Endothelial cell of umbilical vein (primary cell): ENCODE measurements at regions not wholly inside any gene's neighbourhood (a gene's known extent, or its start where the extent isn't known, plus 50 kb on each side); places are given as distances from the start of the nearest gene placed in this dataset.
A peak's percentile ranks its signal among the peaks of the same experiment; 100 is the strongest.

Source experiments
- BruUV-seq: library from RNA; stranded (reverse); fragments of 400-500 nt; replicated peaks from 2 replicates; lab custom pipeline; 2021; lab: Mats Ljungman, UMichigan
- CTCF ChIA-PET: fragments of 300-600, 350-600 bp; sonication (Branson Sonifier 250); formaldehyde crosslinking; loops from one replicate; lab custom pipeline; 2021; ENCODE audit warnings: antibody characterized with exemption, inconsistent platforms; lab: Charles Lee
- POLR2A ChIA-PET: fragments of 300-600, 350-600 bp; sonication (Branson Sonifier 250); formaldehyde crosslinking; loops from one replicate; lab custom pipeline; 2021; ENCODE audit warnings: antibody characterized with exemption, inconsistent platforms; lab: Charles Lee
- DNase-seq: peaks from one replicate; pipeline ENCODE4 v3.0.0-alpha.2; 2011; ENCODE audit warnings: low read depth, low spot score
- FAIRE-seq: peaks from 2 replicates; lab custom pipeline; 2011; peaks lifted over from hg19 to GRCh38; lab: Jason Lieb, UNC
- H2AFZ ChIP-seq: 2 replicates; pipeline ENCODE4 v1.6.0; 2012; ENCODE audit warnings: low read depth, low read length, control low read depth, inconsistent platforms
- H3K27ac ChIP-seq: 2 replicates; pipeline ENCODE4 v1.5.1; 2011; ENCODE audit warnings: low read depth, mild to moderate bottlenecking, control low read depth, low read length, moderate library complexity; ENCODE audit not compliant: insufficient read depth
- H3K27me3 ChIP-seq, 2 experiments: 2 replicates each; pipeline versions ENCODE4 v1.6.0 to v1.6.1; 2011; ENCODE audit warnings: low read length in 2 of 2, mixed read lengths in 1 of 2; ENCODE audit not compliant: control insufficient read depth in 2 of 2, insufficient read depth in 2 of 2
- H3K36me3 ChIP-seq, 2 experiments: 2 replicates in 1 of 2; 3 replicates in 1 of 2; pipeline ENCODE4 v1.5.1; 2011; ENCODE audit warnings: low read length in 2 of 2, mild to moderate bottlenecking in 1 of 2, moderate library complexity in 1 of 2; ENCODE audit not compliant: control insufficient read depth in 2 of 2, insufficient read depth in 2 of 2; ENCODE audit errors: extremely low read depth in 1 of 2
- H3K4me1 ChIP-seq: 3 replicates; pipeline ENCODE4 v1.5.1; 2011; ENCODE audit warnings: mild to moderate bottlenecking, low read length; ENCODE audit not compliant: control insufficient read depth, insufficient read depth; ENCODE audit errors: extremely low read depth
- H3K4me2 ChIP-seq: 2 replicates; pipeline ENCODE4 v1.6.1; 2011; ENCODE audit warnings: low read length, control low read depth, mixed read lengths; ENCODE audit not compliant: insufficient read depth
- H3K4me3 ChIP-seq, 3 experiments: fragments of 200-600 bp in 1 of 3; sonication (generic), shearing (Covaris generic) in 1 of 3; replicated peaks in 1 of 3; 2 replicates each; pipeline ENCODE4 v1.5.1; 2011 to 2016; ENCODE audit warnings: control low read depth in 3 of 3, low read length in 3 of 3, mild to moderate bottlenecking in 2 of 3, inconsistent platforms in 1 of 3, low read depth in 1 of 3, moderate library complexity in 1 of 3; ENCODE audit not compliant: insufficient read depth in 1 of 3
- H3K79me2 ChIP-seq: 2 replicates; pipeline ENCODE4 v1.6.0; 2012; ENCODE audit warnings: low read length, inconsistent platforms; ENCODE audit not compliant: control insufficient read depth, insufficient read depth
- H3K9ac ChIP-seq: replicated peaks from 2 replicates; pipeline ENCODE3; 2011; ENCODE audit warnings: low read length, control low read depth; ENCODE audit not compliant: insufficient read depth; ENCODE audit errors: extremely low read depth
- H3K9me1 ChIP-seq: replicated peaks from 3 replicates; pipeline ENCODE4 v1.6.0; 2011; ENCODE audit warnings: mild to moderate bottlenecking, low read length; ENCODE audit not compliant: control insufficient read depth, insufficient read depth; ENCODE audit errors: extremely low read depth
- H3K9me3 ChIP-seq: replicated peaks from 2 replicates; pipeline ENCODE4 v1.5.1; 2012; ENCODE audit warnings: low read length, inconsistent platforms; ENCODE audit not compliant: control insufficient read depth, insufficient read depth
- H4K20me1 ChIP-seq: replicated peaks from 2 replicates; pipeline ENCODE3; 2011; ENCODE audit warnings: mild to moderate bottlenecking, low read length; ENCODE audit not compliant: control insufficient read depth, insufficient read depth; ENCODE audit errors: extremely low read depth
- EZH2 ChIP-seq: IDR thresholded peaks from 2 replicates; pipeline ENCODE4 v1.6.1; 2012; ENCODE audit warnings: borderline replicate concordance, low read depth, mild to moderate bottlenecking, moderate library complexity, low read length, inconsistent platforms; ENCODE audit not compliant: severe bottlenecking
- FOS ChIP-seq: IDR thresholded peaks from 2 replicates; pipeline ENCODE4 v1.6.1; 2011; ENCODE audit warnings: mild to moderate bottlenecking, low read length, moderate library complexity, borderline replicate concordance; ENCODE audit not compliant: insufficient read depth
- GATA2 ChIP-seq: IDR thresholded peaks from 2 replicates; pipeline ENCODE4 v1.7.0; 2011; ENCODE audit warnings: low read depth, mild to moderate bottlenecking, moderate library complexity, mixed read lengths, low read length; ENCODE audit not compliant: insufficient read length, insufficient read depth
- JUN ChIP-seq: IDR thresholded peaks from 2 replicates; pipeline ENCODE4 v1.6.1; 2011; ENCODE audit warnings: borderline replicate concordance, low read depth; ENCODE audit not compliant: insufficient read length, insufficient read depth
- MAX ChIP-seq: IDR thresholded peaks from 2 replicates; pipeline ENCODE4 v1.6.1; 2011; ENCODE audit not compliant: insufficient read depth, insufficient read length
- MYC ChIP-seq: IDR thresholded peaks from one replicate; pipeline ENCODE4 v1.6.1; 2011; ENCODE audit warnings: mild to moderate bottlenecking, low read depth, low read length
- POLR2A ChIP-seq: IDR thresholded peaks from 2 replicates; pipeline ENCODE4 v1.6.1; 2012; ENCODE audit warnings: low read depth, mild to moderate bottlenecking, control low read depth, low read length
- POLR2AphosphoS5 ChIP-seq: IDR thresholded peaks from 2 replicates; pipeline ENCODE4 v1.6.1; 2012; ENCODE audit warnings: low read depth, mild to moderate bottlenecking, control low read depth, low read length, moderate library complexity; ENCODE audit not compliant: insufficient read depth
- dilution Hi-C: fragments of 300-500 bp; cut with MboI; formaldehyde crosslinking; loops from one replicate; pipeline ENCODE4 v1.15.0; 2019; ENCODE audit warnings: low sequenced_read_pairs; ENCODE audit not compliant: extremely low pct_ligation_motif_present
- intact Hi-C: fragments of 100-400 bp; cut with micrococcal nuclease; formaldehyde crosslinking; loops from one replicate; pipeline ENCODE4 v1.10.0; 2022
- TF ChIP-seq, protein P1 (sequence below), 2 donors: IDR thresholded peaks; 1 replicate in 1 of 2; 2 replicates in 1 of 2; pipeline ENCODE4 v1.5.1; 2011; ENCODE audit warnings: low read length in 2 of 2, mild to moderate bottlenecking in 2 of 2, moderate library complexity in 2 of 2, control low read depth in 1 of 2, inconsistent platforms in 1 of 2, low read depth in 1 of 2; ENCODE audit not compliant: insufficient read depth in 1 of 2; ENCODE audit errors: extremely low read depth in 1 of 2

- H3K4me3 ChIP-seq, result no peak overlapping the region
These were observed 110.2 kb upstream of the PIEZO2 start for GRCh38 chr18:11259469-11260150.

More at GRCh38 chr18:11259469-11260150, 110.2 kb upstream of the PIEZO2 start:
- Histone ChIP-seq H3K79me2 (no peaks in the 10 kb centered on the region), H3K9me3 (no peaks in the 10 kb centered on the region), H3K9me1 (no peaks in the 10 kb centered on the region), H2AFZ (peak overlapping the region; percentile 57), H3K4me2 (no peak overlapping the region), H3K27ac (no peak overlapping the region), H3K27me3 (no peaks in the 10 kb centered on the region), H4K20me1 (no peaks in the 10 kb centered on the region), H3K4me1 (no peaks in the 10 kb centered on the region), H3K9ac (no peak overlapping the region), H3K36me3 (no peaks in the 10 kb centered on the region)
- DNase-seq, result no peak
- TF ChIP-seq POLR2AphosphoS5 (no peak), MAX (no peak), POLR2A (no peak), MYC (no peak), JUN (no peak), EZH2 (no peak), FOS (no peak), GATA2 (no peak)
- TF ChIP-seq, protein P1, sequence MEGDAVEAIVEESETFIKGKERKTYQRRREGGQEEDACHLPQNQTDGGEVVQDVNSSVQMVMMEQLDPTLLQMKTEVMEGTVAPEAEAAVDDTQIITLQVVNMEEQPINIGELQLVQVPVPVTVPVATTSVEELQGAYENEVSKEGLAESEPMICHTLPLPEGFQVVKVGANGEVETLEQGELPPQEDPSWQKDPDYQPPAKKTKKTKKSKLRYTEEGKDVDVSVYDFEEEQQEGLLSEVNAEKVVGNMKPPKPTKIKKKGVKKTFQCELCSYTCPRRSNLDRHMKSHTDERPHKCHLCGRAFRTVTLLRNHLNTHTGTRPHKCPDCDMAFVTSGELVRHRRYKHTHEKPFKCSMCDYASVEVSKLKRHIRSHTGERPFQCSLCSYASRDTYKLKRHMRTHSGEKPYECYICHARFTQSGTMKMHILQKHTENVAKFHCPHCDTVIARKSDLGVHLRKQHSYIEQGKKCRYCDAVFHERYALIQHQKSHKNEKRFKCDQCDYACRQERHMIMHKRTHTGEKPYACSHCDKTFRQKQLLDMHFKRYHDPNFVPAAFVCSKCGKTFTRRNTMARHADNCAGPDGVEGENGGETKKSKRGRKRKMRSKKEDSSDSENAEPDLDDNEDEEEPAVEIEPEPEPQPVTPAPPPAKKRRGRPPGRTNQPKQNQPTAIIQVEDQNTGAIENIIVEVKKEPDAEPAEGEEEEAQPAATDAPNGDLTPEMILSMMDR (IDR thresholded peaks at IDR 0.05; ENCODE audit: extremely low read depth in 1 of 2, insufficient read depth in 1 of 2, low read depth in 1 of 2, low read length in 2 of 2), result no peak
- no TSS peak for BruUV-seq
- no peak for FAIRE-seq
- ChIA-PET POLR2A (no interaction called here), CTCF (interaction anchor here (0.8 kb wide), 1 partner anchor 308 kb away, joined by 3 read pairs; no protein-coding TSS in a partner anchor)
- intact Hi-C loops (no loop called here), dilution Hi-C loops (no loop called here)
